ENCODE measurements at regions not wholly inside any gene's neighbourhood (a gene's known extent, or its start where the extent isn't known, plus 50 kb on each side); places are given as distances from the start of the nearest gene placed in this dataset.

DNA sequence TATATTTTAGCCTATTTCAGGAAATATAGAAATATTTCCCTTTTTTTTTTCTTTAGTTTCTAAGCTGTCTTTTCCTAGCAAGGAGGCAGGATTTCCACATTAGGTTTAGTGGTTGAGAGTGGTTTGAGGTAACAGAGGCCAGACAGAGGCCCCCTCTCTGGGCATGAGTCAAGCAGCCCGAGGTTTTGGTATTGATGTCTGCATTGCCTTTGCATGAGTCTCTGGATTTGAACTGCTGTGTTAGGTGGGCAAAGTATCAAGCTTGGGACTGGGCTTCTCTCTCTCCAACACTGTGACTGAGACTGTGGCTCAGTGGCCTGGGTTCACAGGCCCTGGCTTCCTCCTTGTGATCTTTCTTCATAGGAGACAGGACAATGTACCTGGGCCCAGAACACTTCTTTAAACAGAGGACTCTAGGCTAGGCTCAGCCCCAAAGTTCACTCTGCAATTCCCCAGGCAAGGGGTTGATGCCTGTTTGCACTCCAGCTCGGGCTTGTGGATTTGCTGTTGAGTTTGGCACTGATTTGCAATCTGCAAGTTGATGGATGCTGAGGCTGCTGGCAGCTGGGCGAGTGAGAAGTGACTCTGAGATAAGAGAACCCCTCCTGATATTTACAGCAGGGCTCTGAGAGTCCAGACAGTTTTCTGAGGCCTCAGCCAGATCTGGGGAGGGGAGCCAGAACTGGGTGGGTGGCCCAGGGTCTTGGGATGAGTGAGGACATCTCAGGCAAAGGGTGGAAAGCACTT, 271.2 kb downstream of the EN1 start:
- TF ChIP-seq RBBP5 (IDR thresholded peaks at IDR 0.05; ENCODE audit: borderline replicate concordance, insufficient read depth, low read length, poor library complexity, severe bottlenecking) (no peak), CTCF (IDR thresholded peaks at IDR 0.05 in 2 of 3, conservative IDR thresholded peaks at IDR 0.05 in 1 of 3; ENCODE audit: insufficient read depth in 2 of 3, low read depth in 1 of 3, low read length in 3 of 3) (no peak), JUND (IDR thresholded peaks at IDR 0.05; ENCODE audit: borderline replicate concordance, low read depth, low read length) (no peak), JUND (tag; IDR thresholded peaks at IDR 0.05; ENCODE audit: borderline replicate concordance, low read depth, low read length) (no peak), POLR2AphosphoS5 (IDR thresholded peaks at IDR 0.05; ENCODE audit: control insufficient read depth, insufficient read depth, low read depth, low read length) (no peak), NFRKB (IDR thresholded peaks at IDR 0.05; ENCODE audit: low read depth) (no peak), USF2 (CRISPR knock-in tag; IDR thresholded peaks at IDR 0.05) (no peak), POLR2A (conservative IDR thresholded peaks at IDR 0.05) (no peak), GABPA (tag; conservative IDR thresholded peaks at IDR 0.05; ENCODE audit: low read depth) (no peak), SRF (CRISPR knock-in tag; IDR thresholded peaks at IDR 0.05) (no peak), REST (IDR thresholded peaks at IDR 0.05; ENCODE audit: borderline replicate concordance) (no peak), REST (CRISPR knock-in tag; IDR thresholded peaks at IDR 0.05; ENCODE audit: low read depth) (no peak)

All from K562 (cell line).